ENCODE measurements at regions not wholly inside any gene's neighbourhood (a gene's known extent, or its start where the extent isn't known, plus 50 kb on each side); places are given as distances from the start of the nearest gene placed in this dataset.

- TF ChIP-seq EZH2 (IDR thresholded peaks at IDR 0.05): no peak
- TF ChIP-seq CTCF (IDR thresholded peaks at IDR 0.05): no peak
- no peak for TF ChIP-seq EZH2phosphoT487 (IDR thresholded peaks at IDR 0.05)
Measured at GRCh38 chr5:125189531-125189941, 443.1 kb upstream of the ZNF608 start.
